ENCODE measurements at regions not wholly inside any gene's neighbourhood (a gene's known extent, or its start where the extent isn't known, plus 50 kb on each side); places are given as distances from the start of the nearest gene placed in this dataset.

DNA sequence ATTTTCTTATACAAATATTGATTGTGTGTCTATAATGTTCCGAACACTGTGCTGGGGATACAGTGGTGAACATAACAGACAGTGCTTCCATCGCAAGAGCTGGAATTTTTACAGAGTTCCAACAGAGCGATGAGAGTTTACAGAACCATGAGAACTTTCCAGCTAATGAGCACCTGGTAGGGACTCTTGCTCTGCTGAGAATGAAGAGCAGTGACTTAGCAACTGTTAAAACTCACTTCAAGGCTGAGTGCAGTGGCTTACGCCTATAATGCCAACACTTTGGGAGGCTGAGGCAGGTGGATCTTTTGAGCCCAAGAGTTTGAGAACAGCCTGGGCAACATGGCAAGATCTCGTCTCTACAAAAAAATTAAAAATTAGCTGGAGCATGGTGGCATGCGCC, 113.8 kb upstream of the DIO2 start:
- Histone ChIP-seq H4K20me1 (ENCODE audit: low read length) (no peaks in the 10 kb centered on the region), H3K27me3 (ENCODE audit: low read length) (no peaks in the 10 kb centered on the region), H3K27ac (ENCODE audit: low read length) (no peak overlapping the region), H3K9me2 (replicated peaks; ENCODE audit: low read length) (no peaks in the 10 kb centered on the region), H2AFZ (ENCODE audit: low read length) (no peak overlapping the region), H3K79me2 (ENCODE audit: low read length) (no peaks in the 10 kb centered on the region), H3K4me2 (ENCODE audit: low read length) (no peak overlapping the region), H3K9me3 (ENCODE audit: low read length) (no peaks in the 10 kb centered on the region), H3K36me3 (ENCODE audit: low read depth, low read length) (no peaks in the 10 kb centered on the region), H3F3A (ENCODE audit: low read length, unreplicated experiment) (no peaks in the 10 kb centered on the region), H3K4me3 (ENCODE audit: low read length) (no peak overlapping the region), H3K9ac (ENCODE audit: low read length) (no peak overlapping the region), H3K4me1 (ENCODE audit: insufficient read depth, low read length) (peaks cover 16% of the 10 kb centered on the region; the same call in 1 of the 2 replicates)
- intact Hi-C loops (cut with micrococcal nuclease), result no loop called here
- ChIA-PET POLR2A (ENCODE audit: unreplicated experiment) (no interaction called here), CTCF (no interaction called here)
- DNase-seq (no peak), ATAC-seq (no peak)
- TF ChIP-seq EZH2phosphoT487 (IDR thresholded peaks at IDR 0.05; ENCODE audit: borderline replicate concordance, low read length), result no peak
- TF ChIP-seq EZH2 (IDR thresholded peaks at IDR 0.05; ENCODE audit: low read length, unreplicated experiment), result no peak
- TF ChIP-seq, protein P1, sequence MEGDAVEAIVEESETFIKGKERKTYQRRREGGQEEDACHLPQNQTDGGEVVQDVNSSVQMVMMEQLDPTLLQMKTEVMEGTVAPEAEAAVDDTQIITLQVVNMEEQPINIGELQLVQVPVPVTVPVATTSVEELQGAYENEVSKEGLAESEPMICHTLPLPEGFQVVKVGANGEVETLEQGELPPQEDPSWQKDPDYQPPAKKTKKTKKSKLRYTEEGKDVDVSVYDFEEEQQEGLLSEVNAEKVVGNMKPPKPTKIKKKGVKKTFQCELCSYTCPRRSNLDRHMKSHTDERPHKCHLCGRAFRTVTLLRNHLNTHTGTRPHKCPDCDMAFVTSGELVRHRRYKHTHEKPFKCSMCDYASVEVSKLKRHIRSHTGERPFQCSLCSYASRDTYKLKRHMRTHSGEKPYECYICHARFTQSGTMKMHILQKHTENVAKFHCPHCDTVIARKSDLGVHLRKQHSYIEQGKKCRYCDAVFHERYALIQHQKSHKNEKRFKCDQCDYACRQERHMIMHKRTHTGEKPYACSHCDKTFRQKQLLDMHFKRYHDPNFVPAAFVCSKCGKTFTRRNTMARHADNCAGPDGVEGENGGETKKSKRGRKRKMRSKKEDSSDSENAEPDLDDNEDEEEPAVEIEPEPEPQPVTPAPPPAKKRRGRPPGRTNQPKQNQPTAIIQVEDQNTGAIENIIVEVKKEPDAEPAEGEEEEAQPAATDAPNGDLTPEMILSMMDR (conservative IDR thresholded peaks at IDR 0.05; ENCODE audit: low read depth, low read length), result no peak
- BruUV-seq (replicated peaks), result no TSS peak

DNA sequence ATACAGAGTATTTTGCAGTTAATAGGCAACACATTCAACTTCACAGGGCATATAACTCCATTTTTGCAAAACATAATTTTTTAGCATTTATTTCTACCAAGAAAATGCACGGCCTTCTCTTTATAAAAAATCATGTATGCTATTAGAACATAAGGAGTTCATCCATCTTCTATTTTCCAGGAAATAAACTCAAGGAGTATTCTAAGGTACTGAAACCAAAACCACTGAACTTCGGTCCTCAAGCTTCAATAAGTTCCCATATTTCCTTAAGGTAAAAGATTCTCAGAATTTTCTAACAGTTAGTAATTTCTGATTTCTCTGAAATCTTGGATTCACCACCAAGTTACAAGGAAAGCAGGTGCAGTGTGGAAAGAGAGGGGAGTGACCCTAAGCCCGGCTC, 113.3 kb upstream of the DIO2 start:
- H3K4me1 ChIP-seq (ENCODE audit: insufficient read depth, low read length), result peaks cover 16% of the 10 kb centered on the region; the same call in 1 of the 2 replicates
- no peak overlapping the region for H3K4me3 ChIP-seq (ENCODE audit: low read length)
- H3F3A ChIP-seq (ENCODE audit: low read length, unreplicated experiment), result no peaks in the 10 kb centered on the region
- TF ChIP-seq, protein P1 (conservative IDR thresholded peaks at IDR 0.05; ENCODE audit: low read depth, low read length), result no peak
- TF ChIP-seq EZH2 (IDR thresholded peaks at IDR 0.05; ENCODE audit: low read length, unreplicated experiment), result no peak
- no peak for TF ChIP-seq EZH2phosphoT487 (IDR thresholded peaks at IDR 0.05; ENCODE audit: borderline replicate concordance, low read length)
- no peak for ATAC-seq
- H3K4me2 ChIP-seq (ENCODE audit: low read length), result no peak overlapping the region
- no peaks in the 10 kb centered on the region for H4K20me1 ChIP-seq (ENCODE audit: low read length)
- DNase-seq, result no peak
- ChIA-PET POLR2A (ENCODE audit: unreplicated experiment) (no interaction called here), CTCF (no interaction called here)
- H3K27ac ChIP-seq (ENCODE audit: low read length), result no peak overlapping the region
- intact Hi-C loops (cut with micrococcal nuclease), result no loop called here
- H3K27me3 ChIP-seq (ENCODE audit: low read length), result no peaks in the 10 kb centered on the region
- BruUV-seq (replicated peaks), result no TSS peak
- H3K36me3 ChIP-seq (ENCODE audit: low read depth, low read length), result no peaks in the 10 kb centered on the region
- no peak overlapping the region for H3K9ac ChIP-seq (ENCODE audit: low read length)
- H2AFZ ChIP-seq (ENCODE audit: low read length), result no peak overlapping the region
- H3K9me2 ChIP-seq (replicated peaks; ENCODE audit: low read length), result no peaks in the 10 kb centered on the region
- no peaks in the 10 kb centered on the region for H3K9me3 ChIP-seq (ENCODE audit: low read length)
- H3K79me2 ChIP-seq (ENCODE audit: low read length), result no peaks in the 10 kb centered on the region

DNA sequence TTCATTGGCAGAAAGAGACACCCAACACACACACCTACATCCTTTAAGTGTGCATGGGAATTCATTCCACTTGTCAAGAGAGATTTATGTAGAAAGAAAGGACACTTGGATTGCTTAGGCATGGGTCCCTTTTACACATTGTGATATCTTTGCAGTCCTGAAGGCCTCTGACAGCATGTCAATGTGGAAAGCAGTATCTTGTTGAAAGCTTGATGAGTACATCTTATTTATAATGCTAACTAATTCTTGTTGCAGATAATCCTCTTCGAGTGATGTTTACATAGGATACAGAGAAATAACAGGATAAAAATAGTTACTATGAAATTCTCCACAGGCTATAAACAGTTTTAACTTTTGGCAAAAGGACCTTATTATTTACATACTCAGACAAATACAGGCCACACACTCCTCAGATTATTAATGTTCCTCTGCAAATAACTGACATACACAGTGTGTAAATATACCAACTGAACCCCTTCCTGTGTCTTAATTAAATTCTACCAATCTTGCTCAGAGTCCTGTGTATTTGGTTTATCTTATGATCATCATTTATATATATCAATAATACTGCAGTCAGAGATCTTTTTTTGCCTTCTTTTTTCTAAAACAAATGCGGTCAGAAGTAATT, 111.8 kb upstream of the DIO2 start:
- ChIA-PET POLR2A (ENCODE audit: unreplicated experiment) (no interaction called here), CTCF (no interaction called here)
- H2AFZ ChIP-seq (ENCODE audit: low read length), result no peak overlapping the region
- no peak overlapping the region for H3K27ac ChIP-seq (ENCODE audit: low read length)
- H3K27me3 ChIP-seq (ENCODE audit: low read length), result no peaks in the 10 kb centered on the region
- no peaks in the 10 kb centered on the region for H3K36me3 ChIP-seq (ENCODE audit: low read depth, low read length)
- no peaks in the 10 kb centered on the region for H3F3A ChIP-seq (ENCODE audit: low read length, unreplicated experiment)
- DNase-seq, result no peak
- H4K20me1 ChIP-seq (ENCODE audit: low read length), result no peaks in the 10 kb centered on the region
- no TSS peak for BruUV-seq (replicated peaks)
- intact Hi-C loops (cut with micrococcal nuclease), result loop anchor here (1.0 kb wide), 1 partner anchor 247 kb away; no protein-coding TSS in a partner anchor
- no peaks in the 10 kb centered on the region for H3K79me2 ChIP-seq (ENCODE audit: low read length)
- no peak overlapping the region for H3K4me2 ChIP-seq (ENCODE audit: low read length)
- no peak for TF ChIP-seq EZH2 (IDR thresholded peaks at IDR 0.05; ENCODE audit: low read length, unreplicated experiment)
- TF ChIP-seq, protein P1 (conservative IDR thresholded peaks at IDR 0.05; ENCODE audit: low read depth, low read length), result no peak
- TF ChIP-seq EZH2phosphoT487 (IDR thresholded peaks at IDR 0.05; ENCODE audit: borderline replicate concordance, low read length), result no peak
- no peaks in the 10 kb centered on the region for H3K9me3 ChIP-seq (ENCODE audit: low read length)
- H3K4me1 ChIP-seq (ENCODE audit: insufficient read depth, low read length), result peaks cover 16% of the 10 kb centered on the region; the same call in 1 of the 2 replicates
- ATAC-seq, result peak; percentile 93
- no peak overlapping the region for H3K4me3 ChIP-seq (ENCODE audit: low read length)
- H3K9ac ChIP-seq (ENCODE audit: low read length), result no peak overlapping the region
- H3K9me2 ChIP-seq (replicated peaks; ENCODE audit: low read length), result no peaks in the 10 kb centered on the region
